Colonic mucosa (tissue), 4 donors: ENCODE measurements at regions not wholly inside any gene's neighbourhood (a gene's known extent, or its start where the extent isn't known, plus 50 kb on each side); places are given as distances from the start of the nearest gene placed in this dataset.
"Not testable (repeated sequence)": the region's sequence is repeated elsewhere in the genome, so short reads cannot be mapped to it uniquely, and the experiment has no call there.

Experiments
- DNase-seq: peaks from one replicate; pipeline ENCODE4 v3.0.0-alpha.2; 2020
- H3K27ac ChIP-seq: fragments of 200-600 bp; one replicate; pipeline ENCODE4 v1.8.0; 2021
- H3K27me3 ChIP-seq: fragments of 200-600 bp; one replicate; pipeline ENCODE4 v1.8.0; 2021
- H3K36me3 ChIP-seq: fragments of 200-600 bp; one replicate; pipeline ENCODE4 v1.8.0; 2021
- H3K4me1 ChIP-seq: fragments of 200-600 bp; one replicate; pipeline ENCODE4 v1.8.0; 2021; ENCODE audit warnings: mild to moderate bottlenecking
- H3K4me3 ChIP-seq: fragments of 200-600 bp; one replicate; pipeline ENCODE4 v1.8.0; 2021
- H3K9ac ChIP-seq, 2 donors: one replicate each; pipeline ENCODE4 v1.7.0; 2013; ENCODE audit warnings: control low read depth in 2 of 2, low read depth in 2 of 2, low read length in 2 of 2
- H3K9me3 ChIP-seq: fragments of 200-600 bp; one replicate; pipeline ENCODE4 v1.8.0; 2021
- CTCF ChIP-seq: fragments of 200-600 bp; IDR thresholded peaks from one replicate; pipeline ENCODE4 v1.8.0; 2022; ENCODE audit warnings: antibody characterized with exemption, mild to moderate bottlenecking
- intact Hi-C: fragments of 100-400 bp; cut with DNase I; formaldehyde crosslinking; loops from one replicate; pipeline ENCODE4 v1.14.1; 2022
- donor health status: healthy.
- donor health status: DM: no; HTN: no; CAD: no.
- donor health status: DM: no; HTN: no; CAD: no.

GRCh38 chr14:105891631-105892452 lies 365.5 kb downstream of the TMEM121 start:
- Histone ChIP-seq H3K36me3 (no peaks in the 10 kb centered on the region), H3K9ac (no peak overlapping the region), H3K27me3 (no peaks in the 10 kb centered on the region), H3K4me1 (no peaks in the 10 kb centered on the region), H3K9me3 (no peaks in the 10 kb centered on the region), H3K4me3 (no peak overlapping the region), H3K27ac (no peak overlapping the region)
- no peak for TF ChIP-seq CTCF
- no peak for DNase-seq
- intact Hi-C loops, result no loop called here

- H3K27ac ChIP-seq, H3K9ac ChIP-seq, H3K4me1 ChIP-seq, H3K27me3 ChIP-seq, H3K9me3 ChIP-seq, H3K4me3 ChIP-seq, H3K36me3 ChIP-seq, DNase-seq, intact Hi-C loops: not testable (repeated sequence)
Observed at GRCh38 chr14:105892453-105893441, 366.4 kb downstream of the TMEM121 start.

- H3K4me1 ChIP-seq, intact Hi-C loops, H3K4me3 ChIP-seq, H3K9me3 ChIP-seq, H3K9ac ChIP-seq, DNase-seq, H3K27ac ChIP-seq, H3K27me3 ChIP-seq, H3K36me3 ChIP-seq: not testable (repeated sequence)
Observed at GRCh38 chr14:105893686-105894085, 367.3 kb downstream of the TMEM121 start.

- Histone ChIP-seq H3K27me3 (no peaks in the 10 kb centered on the region), H3K9ac (no peak overlapping the region), H3K27ac (no peak overlapping the region), H3K9me3 (no peaks in the 10 kb centered on the region), H3K4me3 (no peak overlapping the region), H3K4me1 (no peaks in the 10 kb centered on the region), H3K36me3 (no peaks in the 10 kb centered on the region)
- intact Hi-C loops, result no loop called here
- no peak for DNase-seq
- TF ChIP-seq CTCF, result no peak
Observed at GRCh38 chr14:105894125-105894977, 368.0 kb downstream of the TMEM121 start.

GRCh38 chr14:105894978-105895881 lies 368.8 kb downstream of the TMEM121 start:
- no peaks in the 10 kb centered on the region for H3K9me3 ChIP-seq
- intact Hi-C loops, result no loop called here
- H3K27ac ChIP-seq, result no peak overlapping the region
- H3K27me3 ChIP-seq, result no peaks in the 10 kb centered on the region
- no peak overlapping the region for H3K9ac ChIP-seq
- no peak for DNase-seq
- H3K36me3 ChIP-seq, result no peaks in the 10 kb centered on the region
- no peak for TF ChIP-seq CTCF
- no peak overlapping the region for H3K4me3 ChIP-seq
- no peaks in the 10 kb centered on the region for H3K4me1 ChIP-seq

- H3K4me3 ChIP-seq, H3K27me3 ChIP-seq, H3K4me1 ChIP-seq, H3K36me3 ChIP-seq, H3K9me3 ChIP-seq, H3K27ac ChIP-seq, intact Hi-C loops, DNase-seq, H3K9ac ChIP-seq: not testable (repeated sequence)
Observed at GRCh38 chr14:105896206-105896605, 369.8 kb downstream of the TMEM121 start.

GRCh38 chr14:105896961-105897724 lies 370.8 kb downstream of the TMEM121 start:
- H3K27me3 ChIP-seq, H3K36me3 ChIP-seq, H3K9me3 ChIP-seq, H3K4me3 ChIP-seq, H3K4me1 ChIP-seq, H3K9ac ChIP-seq, intact Hi-C loops, H3K27ac ChIP-seq, DNase-seq: not testable (repeated sequence)
